OCI-LY1 (cell line): ENCODE measurements at regions not wholly inside any gene's neighbourhood (a gene's known extent, or its start where the extent isn't known, plus 50 kb on each side); places are given as distances from the start of the nearest gene placed in this dataset.

Source experiments
- H2AFZ ChIP-seq: fragments of 200-600 bp; sonication (generic), shearing (Covaris generic); 2 replicates; pipeline ENCODE4 v1.6.0; 2014; ENCODE audit warnings: antibody characterized with exemption, mild to moderate bottlenecking, low read length
- H3F3A ChIP-seq: fragments of 200-600 bp; sonication (generic), shearing (Covaris generic); 2 replicates; pipeline ENCODE4 v1.6.0; 2014; ENCODE audit warnings: mild to moderate bottlenecking, antibody characterized with exemption, low read length, moderate library complexity; ENCODE audit not compliant: insufficient read depth
- H3K27ac ChIP-seq: fragments of 200-600 bp; sonication (generic); 2 replicates; pipeline ENCODE4 v1.5.1; 2014; ENCODE audit warnings: low read length, mixed run types, mild to moderate bottlenecking, low read depth; ENCODE audit not compliant: poor library complexity, severe bottlenecking
- H3K27me3 ChIP-seq: fragments of 200-600 bp; sonication (generic); 2 replicates; pipeline ENCODE4 v1.6.0; 2014; ENCODE audit warnings: antibody characterized with exemption, mild to moderate bottlenecking, low read length, moderate library complexity; ENCODE audit not compliant: insufficient read depth
- H3K36me3 ChIP-seq: fragments of 200-600 bp; sonication (generic); 2 replicates; pipeline ENCODE4 v1.6.1; 2014; ENCODE audit warnings: mild to moderate bottlenecking, antibody characterized with exemption, low read length, moderate library complexity, mixed read lengths; ENCODE audit not compliant: insufficient read depth
- H3K4me1 ChIP-seq: fragments of 200-600 bp; sonication (generic); 2 replicates; pipeline ENCODE4 v1.5.1; 2014; ENCODE audit warnings: mild to moderate bottlenecking, low read length, moderate library complexity; ENCODE audit not compliant: insufficient read depth, severe bottlenecking
- H3K4me2 ChIP-seq: fragments of 200-600 bp; sonication (generic), shearing (Covaris generic); 2 replicates; pipeline ENCODE4 v1.6.1; 2014; ENCODE audit warnings: low read length
- H3K4me3 ChIP-seq: fragments of 200-600 bp; sonication (generic); 2 replicates; pipeline ENCODE4 v1.5.1; 2014; ENCODE audit warnings: low read length, low read depth, mild to moderate bottlenecking, mixed read lengths; ENCODE audit not compliant: poor library complexity, severe bottlenecking
- H3K79me2 ChIP-seq: fragments of 200-600 bp; shearing (Covaris generic); 2 replicates; pipeline ENCODE4 v1.6.1; 2016; ENCODE audit warnings: mixed run types, low read length, mixed read lengths; ENCODE audit not compliant: insufficient read depth
- H3K9ac ChIP-seq: fragments of 200-600 bp; sonication (generic), shearing (Covaris generic); 2 replicates; pipeline ENCODE4 v1.6.1; 2014; ENCODE audit warnings: mild to moderate bottlenecking, low read length, mixed read lengths
- H3K9me2 ChIP-seq: fragments of 200-600 bp; sonication (generic), shearing (Covaris generic); 2 replicates; pipeline ENCODE4 v1.6.1; 2014; ENCODE audit warnings: low read depth, mild to moderate bottlenecking, low read length, mixed read lengths
- H3K9me3 ChIP-seq: fragments of 200-600 bp; shearing (Covaris generic); 2 replicates; pipeline ENCODE4 v1.6.1; 2014; ENCODE audit warnings: low read length, mixed read lengths
- H4K20me1 ChIP-seq: fragments of 200-600 bp; sonication (generic), shearing (Covaris generic); 2 replicates; pipeline ENCODE4 v1.6.0; 2016; ENCODE audit warnings: mild to moderate bottlenecking, low read length; ENCODE audit not compliant: insufficient read depth
- CTCF ChIP-seq: fragments of 200-600 bp; sonication (generic), shearing (Covaris generic); IDR thresholded peaks from 2 replicates; pipeline ENCODE4 v1.5.1; 2017; ENCODE audit warnings: mild to moderate bottlenecking, antibody characterized with exemption, low read length, moderate library complexity, mixed read lengths
- EZH2 ChIP-seq: fragments of 200-600 bp; sonication (generic), shearing (Covaris generic); IDR thresholded peaks from 2 replicates; pipeline ENCODE4 v1.8.0; 2017; ENCODE audit warnings: borderline replicate concordance, mixed run types, mild to moderate bottlenecking, antibody characterized with exemption, low read length, moderate library complexity, mixed read lengths

- H3K9me2 ChIP-seq = no peaks in the 10 kb centered on the region
- H3K4me2 ChIP-seq = no peak overlapping the region
- H3F3A ChIP-seq = no peaks in the 10 kb centered on the region
- H3K9me3 ChIP-seq = no peaks in the 10 kb centered on the region
- H3K36me3 ChIP-seq = no peaks in the 10 kb centered on the region
- no peak overlapping the region for H2AFZ ChIP-seq
- H3K79me2 ChIP-seq = no peaks in the 10 kb centered on the region
- H3K27ac ChIP-seq = no peak overlapping the region
- TF ChIP-seq CTCF (no peak), EZH2 (no peak)
- no peaks in the 10 kb centered on the region for H4K20me1 ChIP-seq
- H3K4me1 ChIP-seq = peaks cover 9% of the 10 kb centered on the region
- no peak overlapping the region for H3K4me3 ChIP-seq
- H3K9ac ChIP-seq = no peak overlapping the region
- H3K27me3 ChIP-seq = no peaks in the 10 kb centered on the region
Observed at GRCh38 chr1:58403894-58404293, 142.6 kb downstream of the OMA1 start.

- no peak overlapping the region for H2AFZ ChIP-seq
- no peak overlapping the region for H3K4me3 ChIP-seq
- no peaks in the 10 kb centered on the region for H3K79me2 ChIP-seq
- TF ChIP-seq EZH2 = no peak
- TF ChIP-seq CTCF = no peak
- no peak overlapping the region for H3K4me2 ChIP-seq
- H4K20me1 ChIP-seq = no peaks in the 10 kb centered on the region
- H3K27ac ChIP-seq = no peak overlapping the region
- no peaks in the 10 kb centered on the region for H3K9me2 ChIP-seq
- H3K9ac ChIP-seq = no peak overlapping the region
- H3K27me3 ChIP-seq = no peaks in the 10 kb centered on the region
- H3K36me3 ChIP-seq = no peaks in the 10 kb centered on the region
- H3F3A ChIP-seq = no peaks in the 10 kb centered on the region
- no peaks in the 10 kb centered on the region for H3K9me3 ChIP-seq
- H3K4me1 ChIP-seq = peaks cover 11% of the 10 kb centered on the region
Observed at GRCh38 chr1:58402444-58402843, 144.1 kb downstream of the OMA1 start.

GRCh38 chr1:58401991-58402390, 144.5 kb downstream of the OMA1 start:
- no peak overlapping the region for H3K4me2 ChIP-seq
- TF ChIP-seq CTCF (no peak), EZH2 (no peak)
- no peak overlapping the region for H2AFZ ChIP-seq
- no peaks in the 10 kb centered on the region for H3K27me3 ChIP-seq
- no peaks in the 10 kb centered on the region for H3K9me3 ChIP-seq
- H3F3A ChIP-seq = no peaks in the 10 kb centered on the region
- no peaks in the 10 kb centered on the region for H3K9me2 ChIP-seq
- H3K9ac ChIP-seq = no peak overlapping the region
- no peaks in the 10 kb centered on the region for H3K79me2 ChIP-seq
- H3K4me3 ChIP-seq = no peak overlapping the region
- H4K20me1 ChIP-seq = no peaks in the 10 kb centered on the region
- H3K36me3 ChIP-seq = no peaks in the 10 kb centered on the region
- peaks cover 11% of the 10 kb centered on the region for H3K4me1 ChIP-seq
- no peak overlapping the region for H3K27ac ChIP-seq
